ENCODE measurements at regions not wholly inside any gene's neighbourhood (a gene's known extent, or its start where the extent isn't known, plus 50 kb on each side); places are given as distances from the start of the nearest gene placed in this dataset.

- no peak for DNase-seq
- intact Hi-C loops (cut with micrococcal nuclease) (no loop called here), in situ Hi-C loops (cut with MboI; ENCODE audit: low sequenced_read_pairs) (no loop called here), dilution Hi-C loops (cut with HindIII; ENCODE audit: low sequenced_read_pairs, unreplicated experiment) (no loop called here)
- Histone ChIP-seq H2AFZ (replicated peaks; ENCODE audit: low read length, poor library complexity) (no peak overlapping the region), H3K9me1 (ENCODE audit: insufficient read depth, low read length) (no peaks in the 10 kb centered on the region), H3K9me3 (ENCODE audit: control insufficient read depth, insufficient read depth, low read length) (no peaks in the 10 kb centered on the region; the same call in 1 of the 2 replicates), H3K27me3 (ENCODE audit: control insufficient read depth, insufficient read depth, low read length) (no peaks in the 10 kb centered on the region), H3K23ac (ENCODE audit: low read depth, low read length) (no peak overlapping the region), H4K91ac (ENCODE audit: insufficient read depth, low read depth, low read length) (no peak overlapping the region), H2BK5ac (ENCODE audit: low read depth, low read length, poor library complexity, severe bottlenecking) (no peak overlapping the region), H3K4me3 (ENCODE audit: insufficient read depth, low read depth, low read length) (no peak overlapping the region), H3K18ac (ENCODE audit: low read depth, low read length) (no peak overlapping the region), H3K14ac (replicated peaks; ENCODE audit: low read depth, low read length) (no peak overlapping the region), H2BK120ac (ENCODE audit: low read depth, low read length) (no peak overlapping the region), H4K20me1 (ENCODE audit: insufficient read depth, low read length) (no peaks in the 10 kb centered on the region), H3K9ac (ENCODE audit: low read depth, low read length) (no peak overlapping the region), H3K36me3 (ENCODE audit: control insufficient read depth, insufficient read depth, low read length) (no peaks in the 10 kb centered on the region), H2BK15ac (ENCODE audit: low read depth, low read length) (no peak overlapping the region), H2AK9ac (replicated peaks; ENCODE audit: low read depth, low read length, poor library complexity) (no peak overlapping the region), H3K27ac (ENCODE audit: insufficient read depth, low read length) (no peak overlapping the region), H4K5ac (ENCODE audit: low read depth, low read length) (no peak overlapping the region), H2BK20ac (ENCODE audit: low read depth, low read length) (no peak overlapping the region), H3K4ac (ENCODE audit: low read depth, low read length) (no peak overlapping the region), H3K4me1 (ENCODE audit: control insufficient read depth, insufficient read depth, low read length) (no peaks in the 10 kb centered on the region), H3K4me2 (ENCODE audit: low read depth, low read length) (no peak overlapping the region), H3K79me1 (ENCODE audit: low read depth in 1 of 2, low read length in 2 of 2) (no peaks in the 10 kb centered on the region), H2AK5ac (ENCODE audit: low read depth, low read length) (no peak overlapping the region), H4K8ac (ENCODE audit: low read depth in 2 of 2, low read length in 2 of 2) (no peak overlapping the region), H3K56ac (ENCODE audit: extremely low read depth, insufficient read depth, low read length) (no peak overlapping the region)
- POLR2A ChIA-PET (ENCODE audit: unreplicated experiment) = no interaction called here
- ATAC-seq (ENCODE audit: low read depth) = no peak
- CTCF ChIA-PET = no interaction called here
- no TSS peak for BruUV-seq (replicated peaks)
- TF ChIP-seq CTCF (conservative IDR thresholded peaks at IDR 0.05; ENCODE audit: low read depth, low read length) (no peak), MAFK (IDR thresholded peaks at IDR 0.05; ENCODE audit: low read depth, low read length) (no peak), CHD1 (IDR thresholded peaks at IDR 0.05; ENCODE audit: low read depth, low read length) (no peak), CEBPB (IDR thresholded peaks at IDR 0.05; ENCODE audit: low read depth, low read length) (no peak), RAD21 (IDR thresholded peaks at IDR 0.05; ENCODE audit: low read length) (no peak), SMC3 (IDR thresholded peaks at IDR 0.05; ENCODE audit: low read depth, low read length) (no peak), ELK1 (IDR thresholded peaks at IDR 0.05; ENCODE audit: borderline replicate concordance, low read depth, low read length) (no peak)
Measured at GRCh38 chr13:104784891-104785290, 1718.7 kb upstream of the SLC10A2 start.

All from IMR-90 (cell line).